ENCODE measurements at regions not wholly inside any gene's neighbourhood (a gene's known extent, or its start where the extent isn't known, plus 50 kb on each side); places are given as distances from the start of the nearest gene placed in this dataset.

DNA sequence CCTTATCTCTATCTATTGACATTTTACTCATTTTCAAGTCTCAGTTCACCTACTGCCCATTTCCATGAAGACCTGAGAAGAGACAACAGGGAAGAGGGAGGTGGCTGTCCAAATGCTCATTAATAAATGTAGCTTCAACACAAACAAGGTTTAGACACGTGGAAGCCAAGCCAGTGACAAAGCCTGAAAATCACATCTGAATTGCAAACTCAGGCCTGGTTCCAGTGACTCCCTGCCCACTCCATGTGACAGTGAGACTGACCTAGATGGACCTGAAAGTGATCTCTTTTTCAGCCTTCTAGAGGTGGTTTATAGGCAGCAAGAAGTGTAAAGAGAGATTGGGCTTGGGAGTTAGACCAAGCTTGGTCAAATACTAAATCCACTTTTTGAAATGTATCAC, 126.6 kb upstream of the BCL6 start:
- Histone ChIP-seq H3K79me2 (ENCODE audit: insufficient read depth, low read length) (no peaks in the 10 kb centered on the region; the same call in 1 of the 2 replicates), H3K23ac (ENCODE audit: insufficient read length, low read depth, low read length) (no peak overlapping the region), H2BK15ac (ENCODE audit: low read depth, low read length) (no peak overlapping the region), H2BK120ac (ENCODE audit: low read depth, low read length, poor library complexity, severe bottlenecking) (no peak overlapping the region), H3K4me1 (ENCODE audit: insufficient read depth, low read length) (no peaks in the 10 kb centered on the region), H3K14ac (ENCODE audit: insufficient read depth, low read length) (no peak overlapping the region), H2AFZ (ENCODE audit: low read length) (no peak overlapping the region), H2AK5ac (ENCODE audit: insufficient read length, low read length) (no peak overlapping the region), H3K27ac (ENCODE audit: insufficient read length, low read depth, low read length) (no peak overlapping the region), H4K5ac (ENCODE audit: insufficient read length, low read depth, low read length) (no peak overlapping the region), H4K91ac (ENCODE audit: insufficient read length, low read depth, low read length) (no peak overlapping the region), H4K20me1 (ENCODE audit: control insufficient read depth, insufficient read depth, insufficient read length) (no peaks in the 10 kb centered on the region), H3K4ac (ENCODE audit: low read depth, low read length) (no peak overlapping the region), H3K56ac (ENCODE audit: insufficient read length, low read depth, low read length) (no peak overlapping the region), H3K4me2 (ENCODE audit: insufficient read depth, insufficient read length, low read length) (no peak overlapping the region), H3K23me2 (ENCODE audit: insufficient read length, low read depth, low read length, poor library complexity, severe bottlenecking) (no peaks in the 10 kb centered on the region), H2BK12ac (ENCODE audit: insufficient read length, low read depth, low read length) (no peak overlapping the region), H2BK20ac (ENCODE audit: low read depth, low read length, poor library complexity, severe bottlenecking) (no peak overlapping the region), H3T11ph (ENCODE audit: low read length) (no peak overlapping the region), H3K9me3 (ENCODE audit: control insufficient read depth, low read depth, low read length) (no peaks in the 10 kb centered on the region), H3K18ac (ENCODE audit: insufficient read length, low read depth, low read length) (no peak overlapping the region), H3K9ac (ENCODE audit: extremely low read depth, insufficient read length, low read length) (no peak overlapping the region), H3K79me1 (ENCODE audit: insufficient read depth, low read depth, low read length, poor library complexity, severe bottlenecking) (no peaks in the 10 kb centered on the region), H3K27me3 (ENCODE audit: insufficient read depth, low read length) (no peaks in the 10 kb centered on the region), H2BK5ac (ENCODE audit: insufficient read length, low read length) (no peak overlapping the region), H4K8ac (replicated peaks; ENCODE audit: insufficient read length, low read depth, low read length) (no peak overlapping the region)
- Mint-ChIP-seq H3K27ac (no peak overlapping the region), H3K27me3 (ENCODE audit: low read depth) (no peaks in the 10 kb centered on the region), H3K9me3 (peaks cover 2 to 7% of the 10 kb centered on the region in 2 experiments; a peak in 4 of 5 replicates), H3K4me3 (no peak overlapping the region), H3K4me1 (no peaks in the 10 kb centered on the region), H3K36me3 (ENCODE audit: insufficient read depth in 1 of 3, low read depth in 3 of 3) (peaks cover 2 to 8% (median 7%) of the 10 kb centered on the region in 3 experiments; a peak in 4 of 7 replicates)
- TF ChIP-seq, protein P1, sequence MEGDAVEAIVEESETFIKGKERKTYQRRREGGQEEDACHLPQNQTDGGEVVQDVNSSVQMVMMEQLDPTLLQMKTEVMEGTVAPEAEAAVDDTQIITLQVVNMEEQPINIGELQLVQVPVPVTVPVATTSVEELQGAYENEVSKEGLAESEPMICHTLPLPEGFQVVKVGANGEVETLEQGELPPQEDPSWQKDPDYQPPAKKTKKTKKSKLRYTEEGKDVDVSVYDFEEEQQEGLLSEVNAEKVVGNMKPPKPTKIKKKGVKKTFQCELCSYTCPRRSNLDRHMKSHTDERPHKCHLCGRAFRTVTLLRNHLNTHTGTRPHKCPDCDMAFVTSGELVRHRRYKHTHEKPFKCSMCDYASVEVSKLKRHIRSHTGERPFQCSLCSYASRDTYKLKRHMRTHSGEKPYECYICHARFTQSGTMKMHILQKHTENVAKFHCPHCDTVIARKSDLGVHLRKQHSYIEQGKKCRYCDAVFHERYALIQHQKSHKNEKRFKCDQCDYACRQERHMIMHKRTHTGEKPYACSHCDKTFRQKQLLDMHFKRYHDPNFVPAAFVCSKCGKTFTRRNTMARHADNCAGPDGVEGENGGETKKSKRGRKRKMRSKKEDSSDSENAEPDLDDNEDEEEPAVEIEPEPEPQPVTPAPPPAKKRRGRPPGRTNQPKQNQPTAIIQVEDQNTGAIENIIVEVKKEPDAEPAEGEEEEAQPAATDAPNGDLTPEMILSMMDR (conservative IDR thresholded peaks at IDR 0.05), result no peak
- DNase-seq, result no peak
- no CpG with 5 or more reads among the region's 1 CpG for WGBS (ENCODE audit: extremely low coverage, insufficient read length, low lambda C conversion rate)

Measured in H9 (cell line).